Gastrocnemius medialis (tissue), 4 donors: ENCODE measurements at regions not wholly inside any gene's neighbourhood (a gene's known extent, or its start where the extent isn't known, plus 50 kb on each side); places are given as distances from the start of the nearest gene placed in this dataset.
"Not testable (repeated sequence)": the region's sequence is repeated elsewhere in the genome, so short reads cannot be mapped to it uniquely, and the experiment has no call there.

Experiments
- POLR2A ChIP-seq, 2 donors: fragments of 450-650 bp; IDR thresholded peaks; one replicate each; pipeline ENCODE4 v1.6.1; 2017; ENCODE audit warnings: antibody characterized with exemption in 2 of 2, mild to moderate bottlenecking in 2 of 2, moderate library complexity in 2 of 2
- TF ChIP-seq, protein P1 (sequence below), 5 experiments: fragments of 450-650 bp in 3 of 5; fragments of 200-600 bp in 2 of 5; sonication (generic) in 2 of 5; IDR thresholded peaks in 4 of 5; conservative IDR thresholded peaks in 1 of 5; 1 replicate in 4 of 5; 2 replicates in 1 of 5; pipeline ENCODE4 v1.5.1; 2016 to 2019; ENCODE audit warnings: antibody characterized with exemption in 5 of 5, mild to moderate bottlenecking in 3 of 5, moderate library complexity in 3 of 5

DNA sequence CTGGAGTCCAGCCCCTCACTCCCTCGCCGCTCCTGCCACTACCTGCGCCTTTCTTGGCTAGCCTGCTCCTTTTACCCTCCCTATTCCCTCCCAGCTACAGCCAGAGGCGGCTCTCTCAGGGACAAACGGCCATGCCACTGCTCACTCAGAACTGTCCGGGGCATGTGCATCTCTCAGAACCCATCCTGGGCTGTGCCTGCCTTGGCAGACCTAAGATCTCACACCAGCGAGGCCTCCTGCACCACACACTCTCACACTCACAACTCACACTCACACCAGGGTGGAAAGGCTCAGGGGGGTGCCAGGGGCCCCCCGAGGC, 180.3 kb downstream of the TMEM121 start:
- TF ChIP-seq, protein P1, sequence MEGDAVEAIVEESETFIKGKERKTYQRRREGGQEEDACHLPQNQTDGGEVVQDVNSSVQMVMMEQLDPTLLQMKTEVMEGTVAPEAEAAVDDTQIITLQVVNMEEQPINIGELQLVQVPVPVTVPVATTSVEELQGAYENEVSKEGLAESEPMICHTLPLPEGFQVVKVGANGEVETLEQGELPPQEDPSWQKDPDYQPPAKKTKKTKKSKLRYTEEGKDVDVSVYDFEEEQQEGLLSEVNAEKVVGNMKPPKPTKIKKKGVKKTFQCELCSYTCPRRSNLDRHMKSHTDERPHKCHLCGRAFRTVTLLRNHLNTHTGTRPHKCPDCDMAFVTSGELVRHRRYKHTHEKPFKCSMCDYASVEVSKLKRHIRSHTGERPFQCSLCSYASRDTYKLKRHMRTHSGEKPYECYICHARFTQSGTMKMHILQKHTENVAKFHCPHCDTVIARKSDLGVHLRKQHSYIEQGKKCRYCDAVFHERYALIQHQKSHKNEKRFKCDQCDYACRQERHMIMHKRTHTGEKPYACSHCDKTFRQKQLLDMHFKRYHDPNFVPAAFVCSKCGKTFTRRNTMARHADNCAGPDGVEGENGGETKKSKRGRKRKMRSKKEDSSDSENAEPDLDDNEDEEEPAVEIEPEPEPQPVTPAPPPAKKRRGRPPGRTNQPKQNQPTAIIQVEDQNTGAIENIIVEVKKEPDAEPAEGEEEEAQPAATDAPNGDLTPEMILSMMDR (IDR thresholded peaks at IDR 0.05 in 4 of 5, conservative IDR thresholded peaks at IDR 0.05 in 1 of 5) = not testable (repeated sequence)
- not testable (repeated sequence) for TF ChIP-seq POLR2A (IDR thresholded peaks at IDR 0.05)
